CD14-positive monocyte (primary cell): ENCODE measurements at regions not wholly inside any gene's neighbourhood (a gene's known extent, or its start where the extent isn't known, plus 50 kb on each side); places are given as distances from the start of the nearest gene placed in this dataset.

Experiments used
- DNase-seq, 3 donors: peaks; one replicate each; pipeline ENCODE4 v3.0.0-alpha.2; 2011 to 2022
- H2AFZ ChIP-seq: 2 replicates; pipeline ENCODE4 v1.6.0; 2012; ENCODE audit warnings: mild to moderate bottlenecking, low read depth, low read length, inconsistent platforms; ENCODE audit not compliant: insufficient read depth, poor library complexity, severe bottlenecking
- H3K27ac ChIP-seq, 2 donors: 1 replicate in 1 of 2; 2 replicates in 1 of 2; pipeline ENCODE4 v1.5.1; 2012 to 2013; ENCODE audit warnings: low read length in 2 of 2, control low read depth in 1 of 2, inconsistent platforms in 1 of 2, low read depth in 1 of 2, mild to moderate bottlenecking in 1 of 2
- H3K27me3 ChIP-seq, 2 donors: one replicate each; pipeline versions ENCODE4 v1.6.0 to v1.6.1; 2011 to 2013; ENCODE audit warnings: low read length in 2 of 2; ENCODE audit not compliant: control insufficient read depth in 2 of 2, insufficient read depth in 2 of 2
- H3K36me3 ChIP-seq, 2 donors: replicated peaks in 1 of 2; 1 replicate in 1 of 2; 2 replicates in 1 of 2; pipeline versions ENCODE4 v1.5.1 to v1.6.1; 2012 to 2013; ENCODE audit warnings: low read length in 2 of 2, control low read depth in 1 of 2, inconsistent platforms in 1 of 2, mild to moderate bottlenecking in 1 of 2; ENCODE audit not compliant: insufficient read depth in 2 of 2, control insufficient read depth in 1 of 2
- H3K4me1 ChIP-seq, 2 donors: 1 replicate in 1 of 2; 2 replicates in 1 of 2; pipeline versions ENCODE4 v1.5.1 to v1.6.1; 2012 to 2013; ENCODE audit warnings: low read length in 2 of 2, control low read depth in 1 of 2, inconsistent platforms in 1 of 2, mild to moderate bottlenecking in 1 of 2, moderate library complexity in 1 of 2; ENCODE audit not compliant: insufficient read depth in 2 of 2, control insufficient read depth in 1 of 2
- H3K4me2 ChIP-seq: replicated peaks from 2 replicates; pipeline ENCODE3; 2012; ENCODE audit warnings: low read length, moderate library complexity, mild to moderate bottlenecking; ENCODE audit not compliant: poor library complexity, severe bottlenecking; ENCODE audit errors: extremely low read depth
- H3K4me3 ChIP-seq, 3 experiments: fragments of 200-600 bp in 1 of 3; sonication (generic) in 1 of 3; replicated peaks in 1 of 3; 1 replicate in 2 of 3; 2 replicates in 1 of 3; pipeline ENCODE4 v1.5.1; 2011 to 2013; ENCODE audit warnings: low read length in 3 of 3, mild to moderate bottlenecking in 3 of 3, control low read depth in 2 of 3, low read depth in 2 of 3, inconsistent platforms in 1 of 3, moderate library complexity in 1 of 3
- H3K79me2 ChIP-seq: 2 replicates; pipeline ENCODE4 v1.6.0; 2012; ENCODE audit warnings: mild to moderate bottlenecking, control low read depth, inconsistent platforms, low read length, moderate library complexity; ENCODE audit not compliant: insufficient read depth
- H3K9ac ChIP-seq: 2 replicates; pipeline ENCODE4 v1.6.0; 2017; ENCODE audit warnings: low read length, mild to moderate bottlenecking; ENCODE audit not compliant: insufficient read depth, poor library complexity, severe bottlenecking
- H3K9me3 ChIP-seq, 2 donors: replicated peaks in 1 of 2; 1 replicate in 1 of 2; 2 replicates in 1 of 2; pipeline versions ENCODE4 v1.5.1 to v1.6.1; 2012 to 2013; ENCODE audit warnings: low read length in 2 of 2, control low read depth in 1 of 2; ENCODE audit not compliant: control insufficient read depth in 1 of 2, insufficient read depth in 1 of 2
- H4K20me1 ChIP-seq: 2 replicates; pipeline ENCODE4 v1.6.0; 2012; ENCODE audit warnings: mild to moderate bottlenecking, low read length, control low read depth, moderate library complexity; ENCODE audit not compliant: insufficient read depth
- H3K27ac Mint-ChIP-seq, 7 donors: one replicate each; pipeline ENCODE4 v1.8.0; 2020; ENCODE audit warnings: mild to moderate bottlenecking in 7 of 7, mixed read lengths in 7 of 7, moderate library complexity in 6 of 7, inconsistent platforms in 2 of 7
- H3K27me3 Mint-ChIP-seq, 3 donors: one replicate each; pipeline ENCODE4 v1.8.0; 2021 to 2022; ENCODE audit warnings: low read depth in 3 of 3, mild to moderate bottlenecking in 3 of 3, mixed read lengths in 3 of 3, moderate library complexity in 3 of 3, inconsistent platforms in 1 of 3
- H3K36me3 Mint-ChIP-seq, 2 donors: one replicate each; pipeline ENCODE4 v1.8.0; 2020; ENCODE audit warnings: mixed read lengths in 2 of 2, inconsistent platforms in 1 of 2, mild to moderate bottlenecking in 1 of 2
- H3K4me1 Mint-ChIP-seq: one replicate; pipeline ENCODE4 v1.8.0; 2020; ENCODE audit warnings: mild to moderate bottlenecking, mixed read lengths
- H3K4me3 Mint-ChIP-seq, 2 donors: one replicate each; pipeline ENCODE4 v1.8.0; 2020; ENCODE audit warnings: mild to moderate bottlenecking in 2 of 2, mixed read lengths in 2 of 2, moderate library complexity in 1 of 2
- H3K9me3 Mint-ChIP-seq, 7 donors: one replicate each; pipeline ENCODE4 v1.8.0; 2020 to 2022; ENCODE audit warnings: mixed read lengths in 7 of 7, mild to moderate bottlenecking in 6 of 7, moderate library complexity in 6 of 7, inconsistent platforms in 2 of 7
- WGBS: methylation state at CpG from one replicate; pipeline ENCODE4 v1.1.5; 2013; ENCODE audit warnings: missing lambda C conversion rate; ENCODE audit not compliant: insufficient coverage; 5-methylcytosine and 5-hydroxymethylcytosine counted together
- intact Hi-C, 2 donors: fragments of 100-400 bp; cut with micrococcal nuclease; formaldehyde crosslinking; loops; one replicate each; pipeline versions ENCODE4 v1.15.0 to v1.15.1; 2023
- TF ChIP-seq, protein P1 (sequence below): fragments of 200-600 bp; IDR thresholded peaks from one replicate; pipeline ENCODE4 v1.8.0; 2022; ENCODE audit warnings: antibody characterized with exemption, mild to moderate bottlenecking

DNA sequence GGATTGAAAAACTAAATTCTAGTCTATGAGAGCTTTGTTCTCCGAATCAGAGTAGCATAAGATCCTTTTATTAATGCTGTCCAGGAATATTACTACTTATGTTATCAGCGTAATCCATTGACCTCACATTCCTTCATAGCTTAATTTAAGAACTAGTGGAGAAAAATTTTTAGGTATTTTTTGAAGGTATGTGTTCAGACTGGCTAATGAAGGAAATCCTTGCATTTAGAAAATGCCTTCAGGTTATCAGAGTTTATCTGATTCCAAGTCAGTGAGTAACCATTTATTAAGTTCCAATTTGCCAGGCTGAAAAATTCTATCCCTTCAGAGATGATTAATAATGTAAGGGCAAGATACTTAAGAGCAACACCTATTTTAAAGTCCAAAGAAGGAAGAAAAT lies 338.2 kb upstream of the B3GALT2 start:
- Mint-ChIP-seq H3K36me3 (no peaks in the 10 kb centered on the region), H3K4me3 (no peak overlapping the region), H3K9me3 (peaks cover 0 to 2% (median 0%) of the 10 kb centered on the region in 7 donors), H3K27me3 (peaks cover 0 to 2% (median 0%) of the 10 kb centered on the region in 3 donors), H3K4me1 (no peaks in the 10 kb centered on the region), H3K27ac (no peak overlapping the region)
- Histone ChIP-seq H4K20me1 (no peaks in the 10 kb centered on the region), H3K36me3 (no peaks in the 10 kb centered on the region), H3K79me2 (no peaks in the 10 kb centered on the region), H3K4me3 (no peak overlapping the region), H3K4me2 (no peak overlapping the region), H3K27ac (no peak overlapping the region), H3K9ac (no peak overlapping the region), H3K27me3 (no peaks in the 10 kb centered on the region), H2AFZ (no peak overlapping the region), H3K4me1 (no peaks in the 10 kb centered on the region), H3K9me3 (no peaks in the 10 kb centered on the region)
- no CpG with 5 or more reads among the region's 2 CpGs for WGBS
- TF ChIP-seq, protein P1, sequence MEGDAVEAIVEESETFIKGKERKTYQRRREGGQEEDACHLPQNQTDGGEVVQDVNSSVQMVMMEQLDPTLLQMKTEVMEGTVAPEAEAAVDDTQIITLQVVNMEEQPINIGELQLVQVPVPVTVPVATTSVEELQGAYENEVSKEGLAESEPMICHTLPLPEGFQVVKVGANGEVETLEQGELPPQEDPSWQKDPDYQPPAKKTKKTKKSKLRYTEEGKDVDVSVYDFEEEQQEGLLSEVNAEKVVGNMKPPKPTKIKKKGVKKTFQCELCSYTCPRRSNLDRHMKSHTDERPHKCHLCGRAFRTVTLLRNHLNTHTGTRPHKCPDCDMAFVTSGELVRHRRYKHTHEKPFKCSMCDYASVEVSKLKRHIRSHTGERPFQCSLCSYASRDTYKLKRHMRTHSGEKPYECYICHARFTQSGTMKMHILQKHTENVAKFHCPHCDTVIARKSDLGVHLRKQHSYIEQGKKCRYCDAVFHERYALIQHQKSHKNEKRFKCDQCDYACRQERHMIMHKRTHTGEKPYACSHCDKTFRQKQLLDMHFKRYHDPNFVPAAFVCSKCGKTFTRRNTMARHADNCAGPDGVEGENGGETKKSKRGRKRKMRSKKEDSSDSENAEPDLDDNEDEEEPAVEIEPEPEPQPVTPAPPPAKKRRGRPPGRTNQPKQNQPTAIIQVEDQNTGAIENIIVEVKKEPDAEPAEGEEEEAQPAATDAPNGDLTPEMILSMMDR = no peak
- no peak for DNase-seq
- intact Hi-C loops = no loop called here

DNA sequence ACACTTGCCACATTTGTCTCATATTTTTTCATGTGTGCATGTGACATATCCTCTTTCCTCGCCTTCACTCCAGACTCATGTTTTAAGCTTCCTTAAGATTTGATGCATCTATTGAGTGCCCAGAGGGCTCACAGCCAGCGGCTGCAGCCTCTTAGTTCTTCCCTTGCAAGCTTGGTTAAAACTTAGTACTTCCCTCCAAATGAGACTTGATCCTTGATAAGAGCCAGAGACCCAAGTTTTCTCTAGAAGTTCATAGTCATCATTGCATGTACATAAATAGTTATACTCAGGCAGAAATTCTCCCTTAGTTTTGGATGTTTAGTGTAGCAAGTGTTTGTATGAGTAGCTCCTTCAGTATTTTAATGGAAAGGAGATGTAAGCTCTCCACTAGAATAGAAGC lies 337.6 kb upstream of the B3GALT2 start:
- Mint-ChIP-seq H3K36me3 (no peaks in the 10 kb centered on the region), H3K4me3 (no peak overlapping the region), H3K9me3 (peaks cover 0 to 2% (median 0%) of the 10 kb centered on the region in 7 donors), H3K27me3 (peaks cover 0 to 2% (median 0%) of the 10 kb centered on the region in 3 donors), H3K4me1 (no peaks in the 10 kb centered on the region), H3K27ac (no peak overlapping the region)
- no peak overlapping the region for H3K27ac ChIP-seq
- no peak overlapping the region for H3K4me3 ChIP-seq
- H3K9ac ChIP-seq = no peak overlapping the region
- DNase-seq = no peak
- H3K9me3 ChIP-seq = no peaks in the 10 kb centered on the region
- H4K20me1 ChIP-seq = no peaks in the 10 kb centered on the region
- no peaks in the 10 kb centered on the region for H3K79me2 ChIP-seq
- intact Hi-C loops = no loop called here
- TF ChIP-seq, protein P1 = no peak
- no peaks in the 10 kb centered on the region for H3K27me3 ChIP-seq
- H3K4me2 ChIP-seq = no peak overlapping the region
- H2AFZ ChIP-seq = no peak overlapping the region
- no peaks in the 10 kb centered on the region for H3K36me3 ChIP-seq
- WGBS = 80% methylated on average over 2 of the region's 2 CpGs
- H3K4me1 ChIP-seq = no peaks in the 10 kb centered on the region
